Brain microvascular endothelial cell (primary cell): ENCODE measurements at regions not wholly inside any gene's neighbourhood (a gene's known extent, or its start where the extent isn't known, plus 50 kb on each side); places are given as distances from the start of the nearest gene placed in this dataset.

Experiments used
- DNase-seq: peaks from one replicate; pipeline ENCODE4 v3.0.0-alpha.2; 2020
- H3K27ac ChIP-seq: fragments of 250-450 bp; sonication (Bioruptor Pico); 2 replicates; pipeline ENCODE4 v1.5.1; 2020; ENCODE audit warnings: mild to moderate bottlenecking, moderate library complexity
- H3K27me3 ChIP-seq: fragments of 250-450 bp; sonication (Bioruptor Pico); replicated peaks from 2 replicates; pipeline ENCODE4 v1.5.1; 2020; ENCODE audit warnings: mild to moderate bottlenecking
- H3K36me3 ChIP-seq: fragments of 250-450 bp; sonication (Bioruptor Pico); replicated peaks from 2 replicates; pipeline ENCODE4 v1.5.1; 2020; ENCODE audit warnings: mild to moderate bottlenecking
- H3K4me3 ChIP-seq: 2 replicates; pipeline ENCODE4 v1.5.1; 2011; ENCODE audit warnings: low read depth, mild to moderate bottlenecking, control low read depth, low read length, moderate library complexity
- in situ Hi-C: cut with HindIII; loops from 2 replicates; pipeline ENCODE4 v1.10.0; 2017; ENCODE audit warnings: low sequenced_read_pairs, low pct_ligation_motif_present
- TF ChIP-seq, protein P1 (sequence below): IDR thresholded peaks from 2 replicates; pipeline ENCODE4 v1.5.1; 2011; ENCODE audit warnings: low read depth, mild to moderate bottlenecking, moderate library complexity, low read length, control low read depth, inconsistent platforms; ENCODE audit errors: missing control alignments

- in situ Hi-C loops: no loop called here
- Histone ChIP-seq H3K27me3 (no peaks in the 10 kb centered on the region), H3K36me3 (no peaks in the 10 kb centered on the region), H3K4me3 (no peak overlapping the region), H3K27ac (no peak overlapping the region)
- no peak for DNase-seq
- TF ChIP-seq, protein P1, sequence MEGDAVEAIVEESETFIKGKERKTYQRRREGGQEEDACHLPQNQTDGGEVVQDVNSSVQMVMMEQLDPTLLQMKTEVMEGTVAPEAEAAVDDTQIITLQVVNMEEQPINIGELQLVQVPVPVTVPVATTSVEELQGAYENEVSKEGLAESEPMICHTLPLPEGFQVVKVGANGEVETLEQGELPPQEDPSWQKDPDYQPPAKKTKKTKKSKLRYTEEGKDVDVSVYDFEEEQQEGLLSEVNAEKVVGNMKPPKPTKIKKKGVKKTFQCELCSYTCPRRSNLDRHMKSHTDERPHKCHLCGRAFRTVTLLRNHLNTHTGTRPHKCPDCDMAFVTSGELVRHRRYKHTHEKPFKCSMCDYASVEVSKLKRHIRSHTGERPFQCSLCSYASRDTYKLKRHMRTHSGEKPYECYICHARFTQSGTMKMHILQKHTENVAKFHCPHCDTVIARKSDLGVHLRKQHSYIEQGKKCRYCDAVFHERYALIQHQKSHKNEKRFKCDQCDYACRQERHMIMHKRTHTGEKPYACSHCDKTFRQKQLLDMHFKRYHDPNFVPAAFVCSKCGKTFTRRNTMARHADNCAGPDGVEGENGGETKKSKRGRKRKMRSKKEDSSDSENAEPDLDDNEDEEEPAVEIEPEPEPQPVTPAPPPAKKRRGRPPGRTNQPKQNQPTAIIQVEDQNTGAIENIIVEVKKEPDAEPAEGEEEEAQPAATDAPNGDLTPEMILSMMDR: no peak
These were observed 86.9 kb upstream of the ATP10A start for GRCh38 chr15:25950014-25950413.

GRCh38 chr15:25947323-25948314, 84.5 kb upstream of the ATP10A start:
- no peak overlapping the region for H3K4me3 ChIP-seq
- H3K36me3 ChIP-seq: no peaks in the 10 kb centered on the region
- H3K27me3 ChIP-seq: no peaks in the 10 kb centered on the region
- TF ChIP-seq, protein P1: no peak
- DNase-seq: no peak
- in situ Hi-C loops: no loop called here
- H3K27ac ChIP-seq: no peak overlapping the region

GRCh38 chr15:25946241-25946805, 83.2 kb upstream of the ATP10A start:
- TF ChIP-seq, protein P1: no peak
- H3K36me3 ChIP-seq: no peaks in the 10 kb centered on the region

DNA sequence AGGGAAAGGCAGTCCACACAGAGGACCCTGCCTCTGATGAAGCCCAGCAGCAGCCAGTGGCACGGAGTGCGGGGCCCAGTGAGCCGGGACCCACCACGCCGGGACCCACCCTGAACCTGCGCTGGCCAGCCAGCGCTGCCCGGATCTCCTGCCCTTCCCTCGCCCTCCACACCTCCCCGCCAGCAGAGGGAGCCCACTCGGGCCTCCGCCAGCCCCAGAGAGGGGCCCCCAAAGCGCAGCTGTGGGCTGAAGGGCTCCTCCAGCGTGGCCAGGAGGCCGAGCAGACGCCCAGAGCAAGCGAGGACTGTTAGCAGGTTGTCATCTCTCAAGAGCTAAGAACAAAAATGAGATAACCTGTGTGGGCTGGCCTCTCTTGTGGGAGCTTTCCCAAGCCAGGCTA, 81.3 kb upstream of the ATP10A start:
- Histone ChIP-seq H3K4me3 (no peak overlapping the region), H3K27me3 (no peaks in the 10 kb centered on the region), H3K27ac (no peak overlapping the region), H3K36me3 (no peaks in the 10 kb centered on the region)
- DNase-seq: no peak
- TF ChIP-seq, protein P1: no peak
- in situ Hi-C loops: no loop called here

More at GRCh38 chr15:25946241-25946805, 83.2 kb upstream of the ATP10A start:
- in situ Hi-C loops: no loop called here
- DNase-seq: no peak
- Histone ChIP-seq H3K27me3 (no peaks in the 10 kb centered on the region), H3K4me3 (no peak overlapping the region), H3K27ac (no peak overlapping the region)

GRCh38 chr15:25943831-25944230, 80.7 kb upstream of the ATP10A start:
- Histone ChIP-seq H3K27ac (no peak overlapping the region), H3K36me3 (no peaks in the 10 kb centered on the region), H3K4me3 (no peak overlapping the region), H3K27me3 (no peaks in the 10 kb centered on the region)
- no peak for DNase-seq
- TF ChIP-seq, protein P1: no peak
- in situ Hi-C loops: no loop called here
